ENCODE measurements at regions not wholly inside any gene's neighbourhood (a gene's known extent, or its start where the extent isn't known, plus 50 kb on each side); places are given as distances from the start of the nearest gene placed in this dataset.

- TF ChIP-seq CTCF (IDR thresholded peaks at IDR 0.05): no peak
- no peak for TF ChIP-seq POLR2A (IDR thresholded peaks at IDR 0.05)
Observed at GRCh38 chr10:109741712-109742111, 181.6 kb downstream of the XPNPEP1 start.

Data from ovary (tissue), 3 donors.